Ovary (tissue), 3 donors: ENCODE measurements at regions not wholly inside any gene's neighbourhood (a gene's known extent, or its start where the extent isn't known, plus 50 kb on each side); places are given as distances from the start of the nearest gene placed in this dataset.

Source experiments
- EP300 ChIP-seq: sonication (generic); formaldehyde crosslinking; IDR thresholded peaks from one replicate; pipeline ENCODE4 v1.6.1; 2017; ENCODE audit warnings: antibody characterized with exemption
- TF ChIP-seq, protein P1 (sequence below), 3 donors: fragments of 450-650 bp in 2 of 3; fragments of 200-600 bp in 1 of 3; IDR thresholded peaks; one replicate each; pipeline versions ENCODE4 v1.5.1 to v1.8.0; 2016 to 2022; ENCODE audit warnings: antibody characterized with exemption in 3 of 3, mild to moderate bottlenecking in 1 of 3
- donor health status: DM: no; HTN: no; CAD: no.

DNA sequence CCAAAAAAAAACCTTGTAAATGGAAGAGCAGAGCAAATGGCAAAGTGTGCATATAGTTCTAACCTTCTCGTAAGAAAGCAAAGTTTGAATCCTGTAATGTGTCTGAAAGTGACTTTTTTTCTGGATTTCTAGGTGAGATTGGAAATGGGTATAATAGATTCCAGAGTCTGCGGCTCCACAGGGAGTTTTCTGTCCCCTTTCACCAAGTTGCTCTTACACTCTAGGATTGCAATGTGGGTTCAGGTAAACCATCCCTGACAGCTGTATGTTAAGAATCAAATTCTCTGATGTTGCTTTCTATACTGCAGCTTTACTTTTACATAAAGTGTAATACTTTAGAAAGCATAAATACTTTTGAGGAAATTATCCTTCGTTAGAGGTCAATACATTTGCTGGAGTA, 260.1 kb downstream of the PRL start:
- no peak for TF ChIP-seq EP300
- TF ChIP-seq, protein P1, sequence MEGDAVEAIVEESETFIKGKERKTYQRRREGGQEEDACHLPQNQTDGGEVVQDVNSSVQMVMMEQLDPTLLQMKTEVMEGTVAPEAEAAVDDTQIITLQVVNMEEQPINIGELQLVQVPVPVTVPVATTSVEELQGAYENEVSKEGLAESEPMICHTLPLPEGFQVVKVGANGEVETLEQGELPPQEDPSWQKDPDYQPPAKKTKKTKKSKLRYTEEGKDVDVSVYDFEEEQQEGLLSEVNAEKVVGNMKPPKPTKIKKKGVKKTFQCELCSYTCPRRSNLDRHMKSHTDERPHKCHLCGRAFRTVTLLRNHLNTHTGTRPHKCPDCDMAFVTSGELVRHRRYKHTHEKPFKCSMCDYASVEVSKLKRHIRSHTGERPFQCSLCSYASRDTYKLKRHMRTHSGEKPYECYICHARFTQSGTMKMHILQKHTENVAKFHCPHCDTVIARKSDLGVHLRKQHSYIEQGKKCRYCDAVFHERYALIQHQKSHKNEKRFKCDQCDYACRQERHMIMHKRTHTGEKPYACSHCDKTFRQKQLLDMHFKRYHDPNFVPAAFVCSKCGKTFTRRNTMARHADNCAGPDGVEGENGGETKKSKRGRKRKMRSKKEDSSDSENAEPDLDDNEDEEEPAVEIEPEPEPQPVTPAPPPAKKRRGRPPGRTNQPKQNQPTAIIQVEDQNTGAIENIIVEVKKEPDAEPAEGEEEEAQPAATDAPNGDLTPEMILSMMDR (IDR thresholded peaks at IDR 0.05) = no peak
